Effector CD8-positive, alpha-beta T cell (primary cell): ENCODE measurements at regions not wholly inside any gene's neighbourhood (a gene's known extent, or its start where the extent isn't known, plus 50 kb on each side); places are given as distances from the start of the nearest gene placed in this dataset.

ENCODE experiments used
- DNase-seq: peaks from one replicate; lab custom pipeline; 2025; lab: John Stamatoyannopoulos, UW

- DNase-seq: no peak
Observed at GRCh38 chr9:27749838-27750237, 176.6 kb upstream of the C9orf72 start.

- DNase-seq: no peak
Observed at GRCh38 chr9:27750566-27750965, 177.3 kb upstream of the C9orf72 start.

GRCh38 chr9:27752069-27752468, 178.8 kb upstream of the C9orf72 start:
- no peak for DNase-seq

- DNase-seq: no peak
Observed at GRCh38 chr9:27755846-27756245, 182.6 kb upstream of the C9orf72 start.

GRCh38 chr9:27756418-27756817, 183.1 kb upstream of the C9orf72 start:
- no peak for DNase-seq

GRCh38 chr9:27763831-27764230, 190.6 kb upstream of the C9orf72 start:
- DNase-seq: no peak

GRCh38 chr9:27765266-27766072, 192.2 kb upstream of the C9orf72 start:
- no peak for DNase-seq

- no peak for DNase-seq
Observed at GRCh38 chr9:27766073-27766835, 193.0 kb upstream of the C9orf72 start.

- DNase-seq: no peak
Observed at GRCh38 chr9:27768781-27769180, 195.5 kb upstream of the C9orf72 start.

GRCh38 chr9:27770541-27770940, 197.3 kb upstream of the C9orf72 start:
- DNase-seq: no peak

- DNase-seq: no peak
Observed at GRCh38 chr9:27771803-27772545, 198.7 kb upstream of the C9orf72 start.

- no peak for DNase-seq
Observed at GRCh38 chr9:27784847-27785713, 211.8 kb upstream of the C9orf72 start.

GRCh38 chr9:27785714-27786100, 212.4 kb upstream of the C9orf72 start:
- no peak for DNase-seq

GRCh38 chr9:27787891-27788290, 214.6 kb upstream of the C9orf72 start:
- DNase-seq: no peak

- DNase-seq: no peak
Observed at GRCh38 chr9:27791311-27791710, 218.0 kb upstream of the C9orf72 start.

- DNase-seq: no peak
Observed at GRCh38 chr9:27792971-27793689, 219.8 kb upstream of the C9orf72 start.

- no peak for DNase-seq
Observed at GRCh38 chr9:27799326-27799725, 226.0 kb upstream of the C9orf72 start.

- DNase-seq: no peak
Observed at GRCh38 chr9:27800159-27800558, 226.9 kb upstream of the C9orf72 start.

- no peak for DNase-seq
Observed at GRCh38 chr9:27800692-27801370, 227.6 kb upstream of the C9orf72 start.

- DNase-seq: no peak
Observed at GRCh38 chr9:27801545-27801944, 228.3 kb upstream of the C9orf72 start.
